CD4-positive, alpha-beta T cell treated with Interleukin-4 for 1 hour (primary cell): ENCODE measurements at regions not wholly inside any gene's neighbourhood (a gene's known extent, or its start where the extent isn't known, plus 50 kb on each side); places are given as distances from the start of the nearest gene placed in this dataset.

Experiments
- DNase-seq, 2 donors: peaks; one replicate each; pipeline ENCODE4 v3.0.0-alpha.2; 2020 to 2022

GRCh38 chr2:235371018-235371417, 122.8 kb upstream of the AGAP1 start:
- no peak for DNase-seq

GRCh38 chr2:235373171-235373570, 120.7 kb upstream of the AGAP1 start:
- DNase-seq = no peak

GRCh38 chr2:235377176-235377575, 116.7 kb upstream of the AGAP1 start:
- DNase-seq = no peak

DNA sequence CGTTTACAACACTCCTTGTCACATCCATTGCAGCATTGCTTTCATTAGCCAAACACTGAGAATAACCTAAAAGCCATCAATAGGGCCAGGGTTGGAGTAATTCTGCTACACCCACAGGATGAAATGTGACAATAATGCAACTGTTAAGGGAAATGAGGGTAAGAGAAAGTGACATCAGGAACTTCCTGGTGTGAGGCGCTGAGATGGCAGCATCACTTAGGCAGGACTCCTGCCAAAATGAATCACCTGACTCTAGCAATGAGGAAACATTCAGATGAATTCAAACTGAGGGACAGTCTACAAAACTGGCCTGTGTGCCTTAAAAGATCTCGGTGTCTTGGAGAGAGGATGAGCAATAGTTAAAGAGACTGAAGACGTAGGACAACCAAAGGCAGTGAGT, 115.6 kb upstream of the AGAP1 start:
- DNase-seq = no peak

- no peak for DNase-seq
Observed at GRCh38 chr2:235378944-235379343, 114.9 kb upstream of the AGAP1 start.

GRCh38 chr2:235381261-235381912, 112.5 kb upstream of the AGAP1 start:
- DNase-seq = no peak

DNA sequence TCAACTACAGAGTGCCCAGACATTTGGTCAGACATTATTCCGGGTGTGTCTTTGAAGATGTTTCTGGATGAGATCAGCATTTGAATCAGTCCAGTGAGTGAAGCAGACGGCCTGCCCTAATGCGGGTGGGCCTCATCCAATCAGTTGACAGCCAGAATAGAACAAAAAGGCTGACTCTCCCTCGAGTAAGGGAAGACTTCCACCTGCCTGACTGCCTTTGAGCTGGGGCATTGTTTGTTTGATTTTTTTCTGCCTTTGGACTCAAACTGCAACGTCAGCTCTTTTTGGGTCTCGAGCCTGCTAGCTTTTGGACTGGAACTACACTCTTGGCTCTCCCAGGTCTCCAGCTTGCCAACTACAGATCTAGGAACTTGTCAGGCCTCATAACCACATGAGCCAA, 111.7 kb upstream of the AGAP1 start:
- DNase-seq = no peak

DNA sequence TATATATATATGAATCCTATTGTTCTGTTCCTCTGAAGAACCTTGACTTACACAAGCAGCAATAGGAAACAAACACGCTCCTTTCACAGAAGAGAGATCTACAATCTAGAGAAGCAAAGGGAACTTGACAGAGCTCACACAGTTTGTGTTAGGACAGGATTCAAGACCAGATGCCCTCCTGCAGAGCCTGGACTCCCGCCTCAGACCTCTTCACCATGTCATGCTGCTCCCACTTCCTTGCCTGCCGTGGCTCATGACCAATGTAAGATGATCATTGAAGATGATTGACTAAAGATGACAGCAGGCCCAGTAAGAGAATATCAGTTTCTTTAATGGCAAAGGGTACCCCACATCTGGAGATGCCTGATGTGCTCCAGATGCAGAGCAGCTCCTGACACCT, 111.2 kb upstream of the AGAP1 start:
- no peak for DNase-seq

GRCh38 chr2:235383272-235383843, 110.5 kb upstream of the AGAP1 start:
- no peak for DNase-seq

DNA sequence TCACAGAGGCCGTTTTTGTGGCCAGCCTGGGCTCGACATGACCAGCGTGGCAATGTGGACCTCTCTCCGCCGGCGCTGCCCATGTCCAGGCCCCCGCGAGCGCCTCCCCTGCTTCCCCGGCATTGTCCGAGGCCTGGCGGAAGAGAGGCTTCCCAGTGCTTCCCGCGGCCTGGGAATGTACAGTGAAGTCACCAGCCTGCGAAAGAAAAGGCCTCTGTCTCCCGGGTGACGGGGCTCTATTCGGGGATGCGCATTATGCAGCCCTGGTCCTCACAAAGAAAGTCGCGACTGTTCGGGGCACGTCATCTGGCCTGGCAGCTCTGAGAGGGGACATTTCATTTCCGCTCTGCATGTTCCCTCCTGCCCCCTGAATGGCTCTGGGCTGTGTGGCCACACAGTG, 109.2 kb upstream of the AGAP1 start:
- DNase-seq = no peak

DNA sequence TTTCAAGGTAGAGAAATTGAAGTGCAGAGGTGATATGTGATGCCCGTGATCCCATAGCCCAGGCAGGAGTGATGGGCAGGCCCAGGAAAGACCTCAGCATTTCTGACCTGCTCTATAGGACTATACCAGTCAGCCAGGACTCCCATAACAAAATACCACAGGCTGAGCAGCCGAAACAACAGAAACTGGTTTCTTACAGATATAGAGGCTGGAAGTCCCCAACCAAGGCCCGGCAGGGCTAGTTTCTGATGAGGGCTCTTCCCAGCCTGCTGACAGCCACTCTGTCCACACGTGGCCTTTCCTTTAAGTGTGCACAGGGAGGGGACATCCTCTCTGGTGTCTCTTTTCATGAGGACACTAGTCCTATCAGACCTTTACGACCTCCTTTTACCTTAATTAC, 104.2 kb upstream of the AGAP1 start:
- no peak for DNase-seq

DNA sequence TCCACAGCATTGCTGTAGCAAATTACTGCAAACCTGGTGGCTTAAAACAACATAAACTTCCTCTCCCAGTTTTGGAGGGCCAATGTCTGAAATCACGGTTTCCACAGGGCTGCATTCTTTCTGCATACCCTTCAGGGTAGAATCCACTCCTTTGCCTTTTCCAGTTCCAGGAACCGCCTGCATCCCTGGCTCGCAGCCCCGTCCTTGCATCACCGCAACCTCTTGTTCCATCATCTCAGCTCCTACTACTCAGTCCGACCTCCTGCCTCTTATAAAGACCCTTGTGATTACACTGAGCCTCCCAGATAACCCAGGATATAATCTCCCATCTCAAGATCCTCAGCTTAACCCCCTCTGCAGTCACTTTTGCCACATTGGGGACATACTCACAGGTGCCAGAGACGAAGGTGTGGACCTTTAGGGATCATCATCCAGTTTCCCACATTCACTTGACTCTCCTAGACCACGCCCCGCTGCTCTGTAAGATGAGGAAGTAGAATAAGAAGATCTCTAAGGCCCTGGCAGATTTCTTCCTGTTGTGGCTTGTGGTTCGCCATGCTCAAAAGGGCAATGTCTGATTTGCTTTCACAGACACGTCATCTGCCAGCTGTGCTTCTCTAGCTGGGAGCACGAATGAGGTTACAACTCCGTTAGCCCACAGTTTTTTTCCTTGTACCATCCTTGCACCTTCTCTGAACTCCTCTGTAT, 103.6 kb upstream of the AGAP1 start:
- DNase-seq = peak; percentile 37 to 55

GRCh38 chr2:235390816-235391194, 103.0 kb upstream of the AGAP1 start:
- no peak for DNase-seq

DNA sequence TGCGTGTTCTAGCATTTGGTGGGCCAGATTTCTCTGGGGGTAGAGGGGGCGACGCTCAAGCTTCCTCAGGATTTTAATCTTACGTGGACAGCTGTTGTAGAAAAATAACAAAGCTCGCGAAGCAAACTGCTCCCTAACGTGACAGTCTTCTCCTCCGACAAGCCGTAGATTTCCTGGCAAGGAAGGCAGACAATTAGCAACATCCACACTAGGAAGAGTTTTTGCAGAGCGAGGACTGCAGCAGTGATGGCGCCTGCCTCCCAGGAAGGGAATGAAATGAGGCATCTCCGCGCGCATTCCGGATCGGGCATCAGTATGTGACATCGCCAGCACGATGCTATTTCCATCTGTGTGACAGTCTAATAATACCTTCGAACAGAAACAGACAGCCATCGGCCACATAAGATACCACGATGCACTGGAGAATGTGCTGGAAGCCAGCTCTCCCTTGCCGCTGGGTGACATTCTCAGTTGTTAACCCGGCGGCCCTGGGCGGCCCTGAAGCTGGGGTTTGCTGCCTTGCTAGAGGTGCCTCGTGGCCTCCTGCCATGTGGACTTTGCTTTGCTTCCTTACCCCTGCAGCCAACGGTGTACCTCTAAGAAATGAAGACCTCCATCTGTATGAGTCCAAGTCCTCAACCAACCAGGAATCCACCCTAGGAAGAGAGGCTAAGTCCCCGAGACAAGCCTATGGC, 101.8 kb upstream of the AGAP1 start:
- DNase-seq = no peak

DNA sequence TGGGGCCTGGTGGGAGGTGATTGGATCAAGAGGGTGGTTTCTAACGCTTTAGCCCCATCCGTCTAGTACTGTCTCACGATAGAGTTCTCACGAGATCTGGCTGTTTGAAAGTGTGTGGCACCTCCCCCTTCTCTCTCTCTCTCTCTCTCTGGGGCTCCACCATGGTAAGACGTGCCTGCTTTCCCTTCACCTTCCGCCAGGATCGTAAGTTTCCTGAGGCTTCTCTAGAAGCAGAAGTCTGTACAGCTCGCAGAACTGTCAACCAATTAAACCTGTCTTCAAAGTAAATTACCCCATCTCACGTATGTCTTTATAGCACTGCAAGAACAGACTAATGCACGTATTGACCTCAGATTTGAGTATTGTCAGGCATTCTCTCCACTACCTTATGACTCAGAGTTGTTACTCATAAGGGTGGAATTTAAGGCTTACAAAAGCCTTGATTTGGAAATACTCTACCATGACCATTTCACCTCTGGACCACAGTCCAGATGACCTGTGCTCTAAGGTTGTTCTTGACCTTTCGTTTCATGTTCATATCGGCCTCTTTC, 99.5 kb upstream of the AGAP1 start:
- no peak for DNase-seq

DNA sequence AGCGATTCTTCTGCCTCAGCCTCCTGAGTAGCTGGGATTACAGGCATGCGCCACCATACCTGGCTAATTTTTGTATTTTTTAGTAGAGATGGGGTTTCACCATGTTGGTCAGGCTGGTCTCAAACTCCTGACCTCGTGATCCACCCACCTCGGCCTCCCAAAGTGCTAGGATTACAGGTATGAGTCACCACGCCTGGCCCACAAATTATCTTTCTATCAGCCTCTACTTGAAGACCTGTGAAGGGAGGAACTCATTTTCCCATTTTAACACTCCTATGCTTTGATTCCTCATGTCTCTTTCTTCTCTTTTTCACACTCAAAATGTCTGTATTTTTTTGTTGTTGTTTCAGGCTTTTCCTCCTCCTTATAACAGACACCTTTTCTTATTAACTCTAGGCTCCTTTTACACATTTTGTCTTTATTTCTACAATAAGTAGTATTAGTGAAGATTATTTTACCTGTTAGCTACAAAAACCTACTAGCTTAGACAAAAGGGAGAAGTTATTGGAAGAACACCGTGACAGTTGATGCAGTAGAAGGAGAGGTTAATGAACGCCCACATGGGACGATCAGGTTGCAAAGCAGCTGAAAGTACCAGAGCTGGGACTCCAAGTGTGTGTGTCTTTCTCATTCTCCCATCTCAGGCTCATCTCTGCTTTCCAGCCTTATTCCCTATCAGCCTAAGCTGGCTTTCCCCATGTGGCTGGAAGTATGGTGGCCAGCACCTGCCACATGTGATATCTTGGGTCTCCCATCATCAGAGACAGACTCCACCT, 97.6 kb upstream of the AGAP1 start:
- DNase-seq = no peak

- DNase-seq = no peak
Observed at GRCh38 chr2:235398321-235398720, 95.5 kb upstream of the AGAP1 start.

DNA sequence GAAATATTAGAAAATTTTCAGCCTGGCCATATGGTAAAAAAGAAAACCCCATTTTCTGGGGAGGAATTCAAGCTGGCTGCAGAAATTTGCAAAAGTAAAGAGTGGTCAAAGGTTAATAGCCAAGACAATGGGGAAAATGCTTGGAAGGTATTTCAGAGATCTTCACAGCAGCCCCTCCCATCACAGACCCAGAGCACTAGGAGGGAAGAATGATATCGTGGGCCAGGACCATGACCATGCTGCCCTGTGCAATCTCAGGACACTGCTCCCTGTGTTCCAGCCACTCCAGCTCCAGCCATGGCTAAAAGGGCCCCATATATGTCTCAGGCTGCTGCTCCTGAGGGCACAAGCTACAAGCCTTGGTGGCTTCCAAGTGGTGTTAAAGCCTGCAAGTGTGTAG, 93.9 kb upstream of the AGAP1 start:
- DNase-seq = no peak

GRCh38 chr2:235402422-235402821, 91.4 kb upstream of the AGAP1 start:
- no peak for DNase-seq

GRCh38 chr2:235405612-235406361, 88.1 kb upstream of the AGAP1 start:
- DNase-seq = no peak

DNA sequence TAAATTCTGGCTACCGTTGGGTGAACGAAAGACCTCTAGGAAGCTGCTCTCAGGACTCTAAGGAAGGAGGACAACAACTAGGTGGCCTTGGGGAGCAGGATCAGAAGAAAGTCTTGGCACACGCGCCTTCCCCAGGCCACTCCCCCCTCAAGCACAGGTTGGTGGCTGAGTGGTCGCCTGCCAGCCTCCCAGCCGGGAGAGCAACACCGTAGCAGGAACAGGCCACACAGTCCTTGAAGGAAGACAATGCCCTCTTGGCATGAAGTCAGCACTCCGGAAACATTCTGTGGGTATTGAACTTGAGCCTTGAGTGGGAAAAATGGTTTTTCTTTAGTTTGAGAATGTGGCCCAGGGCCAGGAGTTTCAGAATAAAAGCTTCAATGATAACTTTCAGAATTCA, 87.4 kb upstream of the AGAP1 start:
- no peak for DNase-seq

GRCh38 chr2:235411905-235412485, 81.8 kb upstream of the AGAP1 start:
- DNase-seq = no peak
